HG02610 (cell line): ENCODE measurements at regions not wholly inside any gene's neighbourhood (a gene's known extent, or its start where the extent isn't known, plus 50 kb on each side); places are given as distances from the start of the nearest gene placed in this dataset.
"Not testable (repeated sequence)": the region's sequence is repeated elsewhere in the genome, so short reads cannot be mapped to it uniquely, and the experiment has no call there.

ENCODE experiments used
- ATAC-seq: cut with Tn5 transposase; IDR thresholded peaks from one replicate; pipeline ENCODE4 v1.9.1; 2021; ENCODE audit warnings: mild to moderate bottlenecking, moderate library complexity; ENCODE audit not compliant: unreplicated experiment

DNA sequence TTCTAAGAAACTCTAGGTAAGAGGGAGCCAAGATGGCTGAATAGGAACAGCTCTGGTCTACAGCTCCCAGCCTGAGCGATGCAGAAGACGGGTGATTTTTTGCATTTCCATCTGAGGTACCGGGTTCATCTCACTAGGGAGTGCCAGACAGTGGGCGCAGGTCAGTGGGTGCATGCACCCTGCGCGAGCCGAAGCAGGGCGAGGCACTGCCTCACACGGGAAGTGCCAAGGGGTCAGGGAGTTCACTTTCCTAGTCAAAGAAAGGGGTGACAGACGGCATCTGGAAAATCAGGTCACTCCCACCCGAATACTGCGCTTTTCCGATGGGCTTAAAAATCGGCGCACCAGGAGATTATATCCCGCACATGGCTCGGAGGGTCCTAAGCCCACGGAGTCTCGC, 1796.7 kb upstream of the PCDH10 start:
- ATAC-seq: not testable (repeated sequence)

DNA sequence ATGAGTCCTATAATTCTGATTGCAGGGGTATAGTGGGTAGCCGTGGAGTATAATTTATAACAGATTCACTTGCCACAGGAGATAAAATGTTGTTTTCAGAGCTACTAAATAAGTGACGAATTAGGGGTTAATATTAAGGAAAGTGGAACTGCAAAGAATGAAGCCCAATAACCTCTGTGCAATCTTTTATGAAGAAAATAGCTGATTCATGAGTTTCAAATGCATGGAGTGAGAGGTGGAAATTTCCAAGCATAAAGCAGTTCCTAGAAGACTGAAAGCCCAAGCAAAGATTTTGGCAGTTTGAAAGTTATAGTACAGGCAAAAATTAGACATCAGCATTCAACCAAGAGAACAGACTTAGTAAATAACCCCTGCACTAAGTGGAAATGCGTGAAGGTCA, 1782.4 kb upstream of the PCDH10 start:
- no peak for ATAC-seq

DNA sequence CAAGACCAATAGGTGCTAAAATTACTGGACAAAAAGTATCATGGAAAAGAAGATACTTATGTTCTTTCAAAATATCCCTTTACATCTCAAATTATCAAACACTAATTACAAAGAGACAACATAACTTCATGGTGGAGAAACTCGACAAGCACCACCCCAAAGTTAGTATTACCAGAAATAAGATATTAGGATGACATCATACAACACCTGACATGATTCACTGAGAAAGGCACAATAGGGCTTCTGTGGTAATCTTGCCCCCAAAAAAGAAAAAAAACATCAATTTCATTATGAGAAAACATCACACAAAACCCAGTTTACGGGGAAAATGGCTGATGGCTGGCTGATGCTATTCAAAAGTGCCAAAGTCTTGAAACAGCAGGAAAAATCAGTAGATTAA, 1781.7 kb upstream of the PCDH10 start:
- ATAC-seq: no peak

GRCh38 chr4:131370846-131371245, 1778.2 kb upstream of the PCDH10 start:
- no peak for ATAC-seq

DNA sequence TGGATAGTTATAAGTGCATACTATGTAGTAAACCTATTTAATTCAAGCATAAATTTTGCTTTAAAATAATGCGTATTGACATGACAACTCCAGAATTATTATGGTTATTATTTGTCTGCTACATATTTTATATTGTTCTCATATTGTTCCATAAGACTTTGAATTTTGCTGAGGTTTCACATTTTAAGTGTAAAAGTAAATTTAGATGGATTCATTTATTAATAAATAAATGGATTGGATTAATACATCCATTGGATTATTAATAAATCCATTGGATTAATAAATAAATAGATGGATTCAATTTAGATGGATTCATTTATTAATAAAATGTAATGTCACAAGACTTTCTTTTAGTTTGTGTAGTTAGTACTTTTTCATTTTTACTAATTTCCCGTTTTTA, 1768.0 kb upstream of the PCDH10 start:
- ATAC-seq: no peak

DNA sequence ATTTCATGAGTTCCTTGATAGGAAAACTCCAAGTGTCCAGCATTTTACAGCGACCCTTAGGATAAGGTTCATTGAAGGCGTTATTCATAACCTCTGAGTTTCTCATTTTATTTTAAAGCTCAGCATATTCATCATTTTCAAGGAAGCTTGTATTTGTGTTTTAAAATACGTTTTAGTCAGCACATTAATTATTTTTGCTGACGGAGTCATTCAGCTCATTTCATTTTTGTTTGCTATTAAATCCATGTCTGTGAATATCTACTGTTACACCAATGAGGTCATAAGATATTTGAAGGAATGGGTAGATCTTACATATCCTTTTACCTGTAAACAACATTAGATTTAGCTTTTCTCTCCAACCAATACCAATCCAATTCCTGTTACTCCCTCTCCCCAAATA, 1766.3 kb upstream of the PCDH10 start:
- ATAC-seq: no peak

- ATAC-seq: no peak
Measured at GRCh38 chr4:131388277-131388676, 1760.8 kb upstream of the PCDH10 start.

DNA sequence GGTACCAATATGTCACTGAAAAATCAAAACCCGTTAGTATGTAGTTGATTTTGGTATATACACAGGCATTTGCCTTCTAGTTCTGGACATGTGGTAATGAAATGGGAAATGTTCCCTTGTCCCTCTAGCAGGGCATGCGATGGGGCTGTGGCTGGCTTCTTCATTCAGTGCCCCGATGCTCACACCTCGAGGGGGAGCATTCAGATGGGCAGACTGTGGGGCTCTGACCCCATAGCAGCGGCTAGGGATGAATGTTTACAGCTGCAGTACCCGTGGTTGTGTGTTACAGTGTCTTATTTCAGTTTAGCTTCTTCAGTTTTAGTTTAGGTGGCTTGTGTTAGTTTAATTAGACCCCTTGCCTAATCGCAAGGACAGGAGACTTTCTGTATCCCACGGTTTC, 1741.0 kb upstream of the PCDH10 start:
- no peak for ATAC-seq

DNA sequence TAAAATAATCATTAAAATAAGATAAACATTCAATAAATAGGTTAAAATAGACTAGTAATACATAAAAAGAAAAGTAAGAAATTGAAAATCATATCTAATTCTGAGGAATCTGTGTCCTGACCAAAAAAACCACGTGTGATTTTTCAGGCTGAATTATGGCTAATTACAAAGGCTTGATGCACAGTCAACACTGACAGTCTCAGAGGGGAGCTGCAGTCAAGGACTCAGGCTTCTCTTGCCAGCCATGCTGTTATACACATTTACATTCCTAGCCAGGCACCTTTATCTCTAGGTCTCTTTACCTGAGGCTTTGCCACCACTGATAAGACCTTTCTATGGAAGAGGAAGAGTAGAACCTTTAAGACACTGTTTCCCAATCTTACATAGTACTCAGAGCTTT, 1737.7 kb upstream of the PCDH10 start:
- no peak for ATAC-seq

- ATAC-seq: no peak
Measured at GRCh38 chr4:131419147-131419546, 1729.9 kb upstream of the PCDH10 start.

DNA sequence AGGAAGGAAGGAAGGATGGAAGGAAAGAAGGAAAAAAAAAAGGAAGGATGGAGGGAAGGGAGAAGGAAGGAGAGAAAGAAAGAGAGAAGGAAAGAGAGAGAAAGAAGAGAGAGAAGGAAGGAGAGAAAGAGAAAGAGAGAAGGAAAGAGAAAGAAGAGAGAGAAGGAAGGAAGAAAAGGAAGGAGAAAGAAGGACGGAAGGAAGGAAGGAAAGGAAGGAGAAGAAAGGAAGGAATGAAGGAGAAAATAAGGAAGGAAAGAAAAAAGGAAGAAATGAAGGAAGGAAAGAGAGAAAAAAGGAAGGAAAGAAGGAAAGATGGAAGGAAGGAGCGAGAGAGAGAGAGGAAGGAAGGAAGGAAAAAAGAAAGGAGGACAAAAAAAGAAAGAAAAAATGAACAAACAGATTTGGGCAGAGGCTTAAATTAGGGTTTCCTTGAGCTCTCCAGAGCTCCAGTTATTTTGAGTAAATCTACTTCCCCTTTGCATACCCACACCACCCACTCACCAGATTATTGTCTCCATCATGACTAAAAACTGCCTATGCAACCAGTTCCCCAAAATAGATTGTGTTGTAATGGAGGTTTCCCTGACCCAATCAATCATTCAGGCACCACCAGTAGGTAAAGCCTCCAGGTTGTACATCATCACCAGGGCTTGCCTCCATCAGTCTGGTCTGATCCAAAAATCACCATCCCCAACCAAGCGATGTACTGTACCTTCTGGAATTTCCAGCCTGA, 1722.9 kb upstream of the PCDH10 start:
- ATAC-seq: peak; percentile 76

GRCh38 chr4:131427000-131427399, 1722.1 kb upstream of the PCDH10 start:
- ATAC-seq: peak; percentile 3

DNA sequence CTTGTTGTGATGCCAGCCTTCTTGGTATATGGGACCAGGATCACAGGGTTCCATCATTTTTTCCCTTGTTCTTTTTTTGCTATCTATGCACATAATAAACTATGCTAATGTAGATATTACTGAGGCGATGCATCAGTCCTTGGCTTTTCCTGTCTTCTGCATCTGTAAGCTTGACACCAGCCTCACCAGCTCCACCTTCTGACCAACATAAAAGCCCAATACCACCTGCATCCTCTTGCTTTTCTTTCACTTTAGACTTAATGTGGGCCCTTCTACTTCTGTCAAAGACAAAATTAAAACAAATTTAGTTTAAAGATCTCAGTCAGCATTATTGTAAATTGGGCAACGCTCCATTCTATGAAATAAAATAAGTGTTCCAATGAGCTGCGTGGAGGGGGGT, 1718.8 kb upstream of the PCDH10 start:
- ATAC-seq: no peak

DNA sequence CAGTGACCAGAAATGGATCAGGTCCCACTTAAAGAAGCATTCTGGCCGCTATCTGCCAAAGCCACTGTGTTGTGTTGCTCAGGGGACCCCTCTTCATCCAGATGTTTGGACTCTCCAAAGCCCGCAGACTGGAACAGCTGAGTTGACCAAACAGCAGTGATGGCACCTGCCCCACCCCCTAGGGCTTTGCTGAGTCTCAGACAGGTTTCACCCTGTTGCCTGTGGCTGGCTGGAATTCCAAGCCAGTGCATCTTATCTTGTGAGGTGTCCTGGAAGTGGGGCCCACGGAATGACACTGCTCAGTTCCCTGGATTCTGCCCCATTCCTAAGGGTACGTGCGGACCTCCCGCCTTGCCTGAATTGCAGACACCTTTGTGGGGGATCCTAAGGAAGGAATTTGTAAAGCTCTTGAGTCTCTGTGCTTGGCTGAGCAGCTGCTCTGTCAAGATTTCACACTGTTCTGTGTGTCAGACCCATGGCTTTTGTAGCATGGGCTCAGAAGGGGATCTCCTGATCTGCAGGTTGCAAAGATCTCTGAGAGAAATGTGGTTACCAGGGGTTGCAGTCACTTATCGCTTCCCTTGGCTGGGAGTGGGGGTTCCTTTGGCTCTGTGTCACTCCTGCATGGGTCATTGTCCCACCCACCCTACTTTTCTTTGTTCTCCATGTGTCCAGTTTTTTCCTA, 1707.9 kb upstream of the PCDH10 start:
- ATAC-seq: no peak

DNA sequence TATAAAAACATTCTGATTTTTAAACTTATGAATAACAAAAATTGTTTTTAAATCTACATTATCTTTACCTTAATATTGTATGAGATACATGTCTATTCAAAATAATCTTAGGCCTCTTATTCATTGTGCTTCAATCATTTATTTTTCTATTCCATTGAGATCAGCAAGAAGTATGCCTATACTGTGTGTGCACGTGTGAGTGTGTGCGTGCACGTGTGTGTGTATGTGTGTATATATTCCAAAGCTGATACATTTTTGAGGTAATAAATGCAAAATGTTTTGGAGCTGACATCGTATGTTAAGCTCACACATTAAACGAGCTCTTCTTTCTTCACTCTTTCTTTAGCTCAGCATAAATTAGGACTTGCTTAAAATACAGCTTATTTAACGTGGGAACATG, 1701.2 kb upstream of the PCDH10 start:
- no peak for ATAC-seq

GRCh38 chr4:131450572-131451209, 1698.4 kb upstream of the PCDH10 start:
- ATAC-seq: no peak

DNA sequence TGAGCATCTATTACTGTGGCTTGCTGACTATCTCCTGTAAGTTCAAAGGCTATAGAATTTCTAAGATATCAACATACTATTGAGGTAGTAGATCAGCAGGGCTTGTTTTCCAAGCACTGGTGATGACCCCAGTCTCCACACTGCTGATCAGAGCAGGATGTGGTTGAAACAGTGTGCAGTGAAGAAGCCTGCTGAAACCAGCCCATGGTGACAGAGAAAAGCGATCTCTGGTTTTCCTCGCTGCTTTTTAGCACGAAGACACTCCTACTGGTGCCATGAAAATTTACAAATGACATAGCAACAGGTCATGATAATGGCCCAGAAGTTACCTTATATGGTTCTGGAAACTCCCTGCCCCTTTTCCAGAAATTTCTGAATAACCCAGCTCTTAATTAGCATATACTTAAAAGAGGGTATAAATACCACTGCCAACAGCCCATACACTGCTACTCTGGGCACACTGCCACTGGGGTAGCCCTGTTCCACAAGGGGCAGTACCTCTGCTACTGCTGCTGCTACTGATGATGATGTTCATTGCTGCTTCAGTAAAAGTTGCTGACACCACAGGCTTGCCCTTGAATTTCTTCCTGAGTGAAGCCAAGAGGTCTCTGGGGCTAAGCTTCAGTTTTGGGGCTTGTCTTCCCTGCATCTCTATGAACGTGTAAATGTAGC, 1689.5 kb upstream of the PCDH10 start:
- ATAC-seq: no peak

- no peak for ATAC-seq
Measured at GRCh38 chr4:131470360-131470759, 1678.7 kb upstream of the PCDH10 start.

GRCh38 chr4:131488772-131489171, 1660.3 kb upstream of the PCDH10 start:
- ATAC-seq: no peak

- not testable (repeated sequence) for ATAC-seq
Measured at GRCh38 chr4:131496211-131496610, 1652.9 kb upstream of the PCDH10 start.

- no peak for ATAC-seq
Measured at GRCh38 chr4:131499141-131499873, 1649.8 kb upstream of the PCDH10 start.
